ENCODE measurements at regions not wholly inside any gene's neighbourhood (a gene's known extent, or its start where the extent isn't known, plus 50 kb on each side); places are given as distances from the start of the nearest gene placed in this dataset.

- in situ Hi-C loops (cut with MboI) (no loop called here), intact Hi-C loops (cut with micrococcal nuclease) (no loop called here)
- POLR2A ChIA-PET = interaction anchor here (1.0 to 1.6 kb wide), 2 partner anchors 10 to 50 kb away, joined by 3 to 5 read pairs; no protein-coding TSS in a partner anchor
- Histone ChIP-seq H3K4me1 (replicated peaks in 1 of 2; ENCODE audit: control insufficient read depth in 2 of 2, insufficient read depth in 2 of 2, low read length in 2 of 2) (no peaks in the 10 kb centered on the region), H3K4me3 (no peak overlapping the region), H3K9ac (ENCODE audit: insufficient read depth in 1 of 2, low read depth in 2 of 2, low read length in 2 of 2) (no peak overlapping the region), H3K36me3 (ENCODE audit: control insufficient read depth, insufficient read depth, low read length) (no peaks in the 10 kb centered on the region), H3K4me2 (ENCODE audit: insufficient read depth, low read length) (no peak overlapping the region), H3K27ac (ENCODE audit: extremely low read depth, low read depth, low read length) (no peak overlapping the region), H3K9me1 (ENCODE audit: control insufficient read depth, insufficient read depth, low read length) (no peaks in the 10 kb centered on the region), H3K27me3 (ENCODE audit: control insufficient read depth in 2 of 2, insufficient read depth in 2 of 2, low read length in 2 of 2) (no peaks in the 10 kb centered on the region), H2AFZ (ENCODE audit: low read depth, low read length) (peak overlapping the region; percentile 14; the same call in 1 of the 2 replicates), H3K9me3 (replicated peaks; ENCODE audit: control insufficient read depth, insufficient read depth, low read depth, low read length) (no peaks in the 10 kb centered on the region), H3K79me2 (ENCODE audit: control insufficient read depth, insufficient read depth, low read length) (no peaks in the 10 kb centered on the region), H4K20me1 (replicated peaks; ENCODE audit: control insufficient read depth, insufficient read depth, low read length) (no peaks in the 10 kb centered on the region)
- BruUV-seq (replicated peaks) = no TSS peak
- CTCF ChIA-PET (ENCODE audit: low intra/inter-chr PET ratio) = no interaction called here
- no peak for ATAC-seq
- no peak for FAIRE-seq
- no peak for DNase-seq (ENCODE audit: extremely low read depth in 1 of 4, low spot score in 3 of 4)
- WGBS (ENCODE audit: insufficient coverage, low coverage, missing lambda C conversion rate) = 12% methylated on average over 4 of the region's 4 CpGs
- TF ChIP-seq MECOM (CRISPR knock-in tag; IDR thresholded peaks at IDR 0.05) = no peak
- TF ChIP-seq DMBX1 (CRISPR knock-in tag; IDR thresholded peaks at IDR 0.05; ENCODE audit: borderline replicate concordance) = no peak
- TF ChIP-seq ZNF24 (IDR thresholded peaks at IDR 0.05) = no peak
- TF ChIP-seq EGR1 (conservative IDR thresholded peaks at IDR 0.05) = no peak
- TF ChIP-seq RB1 (IDR thresholded peaks at IDR 0.05; ENCODE audit: low read depth) = no peak
- no peak for TF ChIP-seq ZBTB2 (IDR thresholded peaks at IDR 0.05)
- TF ChIP-seq KLF6 (CRISPR knock-in tag; IDR thresholded peaks at IDR 0.05; ENCODE audit: borderline replicate concordance) = no peak
- TF ChIP-seq MCM2 (IDR thresholded peaks at IDR 0.05; ENCODE audit: low read depth) = no peak
- no peak for TF ChIP-seq NEUROD1 (IDR thresholded peaks at IDR 0.05; ENCODE audit: borderline replicate concordance, low read depth, low read length, partially characterized antibody)
- no peak for TF ChIP-seq ZBTB49 (CRISPR knock-in tag; IDR thresholded peaks at IDR 0.05; ENCODE audit: borderline replicate concordance)
- TF ChIP-seq FOSL1 (tag; conservative IDR thresholded peaks at IDR 0.05) = peak; percentile 56; the same call in 1 of the 2 replicates
- no peak for TF ChIP-seq NFIC (IDR thresholded peaks at IDR 0.05)
- TF ChIP-seq GMEB1 (CRISPR knock-in tag; IDR thresholded peaks at IDR 0.05) = 0 out of 2 replicates have a peak, but pooled peaks have one; percentile 15
- TF ChIP-seq BCLAF1 (IDR thresholded peaks at IDR 0.05; ENCODE audit: borderline replicate concordance in 1 of 2, control insufficient read depth in 1 of 2, low read depth in 2 of 2, low read length in 1 of 2) = no peak
Measured at GRCh38 chr11:96607864-96608558, 218.2 kb downstream of the JRKL start.

Measured in K562 (cell line).